ENCODE measurements at regions not wholly inside any gene's neighbourhood (a gene's known extent, or its start where the extent isn't known, plus 50 kb on each side); places are given as distances from the start of the nearest gene placed in this dataset.
"Not testable (repeated sequence)": the region's sequence is repeated elsewhere in the genome, so short reads cannot be mapped to it uniquely, and the experiment has no call there.

GRCh38 chr1:88320291-88320690 is 363.8 kb upstream of the PKN2 start:
- DNase-seq = no peak

GRCh38 chr1:88321706-88322105 is 362.4 kb upstream of the PKN2 start:
- DNase-seq = no peak

GRCh38 chr1:88324899-88325298 is 359.2 kb upstream of the PKN2 start:
- DNase-seq = no peak

GRCh38 chr1:88327391-88328267 is 356.4 kb upstream of the PKN2 start:
- peak; percentile 85 for DNase-seq

GRCh38 chr1:88330201-88330600 is 353.9 kb upstream of the PKN2 start:
- no peak for DNase-seq

- DNase-seq = no peak
Measured at GRCh38 chr1:88333086-88333695, 350.9 kb upstream of the PKN2 start.

- no peak for DNase-seq
Measured at GRCh38 chr1:88341447-88341846, 342.6 kb upstream of the PKN2 start.

GRCh38 chr1:88342081-88342480 is 342.0 kb upstream of the PKN2 start:
- not testable (repeated sequence) for DNase-seq

- no peak for DNase-seq
Measured at GRCh38 chr1:88350648-88351047, 333.4 kb upstream of the PKN2 start.

GRCh38 chr1:88351960-88352359 is 332.1 kb upstream of the PKN2 start:
- DNase-seq = no peak

- no peak for DNase-seq
Measured at GRCh38 chr1:88354256-88354655, 329.8 kb upstream of the PKN2 start.

GRCh38 chr1:88357729-88358128 is 326.3 kb upstream of the PKN2 start:
- no peak for DNase-seq

- no peak for DNase-seq
Measured at GRCh38 chr1:88371436-88372023, 312.5 kb upstream of the PKN2 start.

GRCh38 chr1:88375977-88376376 is 308.1 kb upstream of the PKN2 start:
- no peak for DNase-seq

GRCh38 chr1:88376421-88376820 is 307.7 kb upstream of the PKN2 start:
- DNase-seq = peak; percentile 38

- DNase-seq = peak; percentile 9
Measured at GRCh38 chr1:88378560-88378959, 305.5 kb upstream of the PKN2 start.

- DNase-seq = no peak
Measured at GRCh38 chr1:88394958-88395357, 289.1 kb upstream of the PKN2 start.

GRCh38 chr1:88398338-88398737 is 285.7 kb upstream of the PKN2 start:
- no peak for DNase-seq

- DNase-seq = no peak
Measured at GRCh38 chr1:88399690-88400089, 284.4 kb upstream of the PKN2 start.

- no peak for DNase-seq
Measured at GRCh38 chr1:88401313-88401712, 282.8 kb upstream of the PKN2 start.

- no peak for DNase-seq
Measured at GRCh38 chr1:88404582-88404981, 279.5 kb upstream of the PKN2 start.

GRCh38 chr1:88407248-88407647 is 276.8 kb upstream of the PKN2 start:
- DNase-seq = no peak

- no peak for DNase-seq
Measured at GRCh38 chr1:88421997-88422396, 262.1 kb upstream of the PKN2 start.

GRCh38 chr1:88433556-88433955 is 250.5 kb upstream of the PKN2 start:
- DNase-seq = no peak

All from fibroblast of skin of scalp (primary cell).